Effector CD4-positive, alpha-beta T cell (primary cell): ENCODE measurements at regions not wholly inside any gene's neighbourhood (a gene's known extent, or its start where the extent isn't known, plus 50 kb on each side); places are given as distances from the start of the nearest gene placed in this dataset.

Experiments used
- DNase-seq: peaks from one replicate; pipeline ENCODE4 v3.0.0-alpha.2; 2020

DNA sequence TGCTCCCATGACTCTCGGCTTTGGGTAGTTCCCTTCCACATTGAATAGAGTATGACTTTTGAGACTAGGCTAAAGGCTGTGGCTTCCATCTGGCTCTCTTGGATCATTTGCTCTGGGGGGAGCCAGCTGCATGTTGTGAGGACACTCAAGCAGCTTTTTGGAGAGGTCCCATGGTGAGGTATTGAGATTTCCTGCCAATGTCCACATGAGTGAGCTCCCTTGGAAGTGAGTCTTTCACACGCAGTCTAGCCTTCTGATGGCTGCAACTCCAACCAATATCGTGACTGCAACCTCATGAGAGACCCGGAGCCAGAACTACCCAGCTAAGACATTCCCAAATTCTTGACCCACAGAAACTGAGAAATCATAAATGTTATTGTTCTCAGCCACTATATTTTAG is 127.7 kb upstream of the KAZN start:
- no peak for DNase-seq

DNA sequence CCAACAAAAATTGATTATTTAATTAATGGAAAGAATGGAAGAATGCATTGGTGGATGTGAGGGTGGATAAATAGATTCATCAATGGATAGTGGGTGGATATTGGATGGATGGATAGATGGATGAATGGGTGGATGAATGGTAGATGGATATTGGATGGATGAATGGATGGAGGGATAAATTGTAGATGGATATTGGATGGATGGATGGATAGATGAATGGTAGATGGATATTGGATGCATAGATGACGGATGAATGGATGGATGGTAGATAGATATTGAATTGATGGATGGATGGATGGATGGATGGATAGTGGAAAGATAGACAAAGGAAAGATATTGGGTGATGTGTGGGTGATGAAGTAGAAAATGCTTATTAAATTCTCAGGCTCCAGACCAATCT is 123.6 kb upstream of the KAZN start:
- DNase-seq = no peak

DNA sequence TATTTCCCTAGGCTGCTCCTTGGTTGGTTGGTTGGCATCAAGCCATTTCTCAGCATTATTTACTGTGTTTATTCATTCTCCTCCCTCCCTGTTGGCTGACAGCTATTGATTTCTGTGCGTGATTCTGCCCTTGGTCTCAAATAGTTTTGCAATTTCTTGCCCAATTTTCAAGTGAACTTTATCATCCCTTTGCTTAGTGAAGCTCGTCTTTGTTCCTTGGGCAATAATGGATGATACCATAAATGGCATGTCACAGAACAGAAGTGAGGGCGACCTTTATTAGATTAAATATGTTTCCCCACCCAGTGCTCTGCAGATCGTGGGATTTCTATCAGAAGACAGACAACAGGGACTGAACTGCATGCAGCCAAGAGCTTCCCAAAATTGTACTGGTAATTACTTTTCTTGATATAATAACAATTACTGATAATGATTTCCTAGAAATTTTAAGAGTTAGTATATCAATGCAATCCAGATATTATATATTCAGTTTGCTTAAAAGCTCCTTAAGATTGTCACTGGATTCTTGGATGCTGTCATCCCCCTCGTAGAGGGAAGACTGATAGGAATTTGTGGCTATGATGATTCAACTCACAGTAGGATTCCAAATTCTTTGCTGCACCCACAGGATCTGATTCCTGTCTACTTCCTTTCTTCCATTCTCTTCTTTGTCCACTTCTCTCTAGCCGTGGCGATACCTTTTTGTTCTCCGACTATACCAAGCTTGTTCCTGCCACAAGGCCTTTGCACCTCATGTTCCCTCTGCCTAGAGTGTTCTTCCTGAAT is 122.1 kb upstream of the KAZN start:
- no peak for DNase-seq

DNA sequence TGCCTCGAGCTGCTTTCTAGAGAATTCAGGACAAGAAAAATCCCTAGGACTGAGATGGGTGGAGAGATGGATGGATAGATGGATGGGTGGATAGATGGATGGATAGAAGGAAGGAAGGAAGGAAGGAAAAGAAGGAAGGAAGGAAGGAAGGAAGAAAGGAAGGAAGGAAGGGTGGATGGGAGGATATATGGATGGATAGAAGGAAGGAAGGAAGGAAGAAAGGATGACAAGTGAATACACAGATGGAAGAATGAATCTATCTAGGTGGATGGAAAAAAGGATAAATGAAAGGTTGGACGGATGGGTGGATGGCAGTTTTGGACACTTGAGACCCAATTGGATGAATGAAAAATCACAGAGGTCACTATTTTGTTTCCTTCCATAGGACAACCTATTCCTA is 120.4 kb upstream of the KAZN start:
- no peak for DNase-seq

DNA sequence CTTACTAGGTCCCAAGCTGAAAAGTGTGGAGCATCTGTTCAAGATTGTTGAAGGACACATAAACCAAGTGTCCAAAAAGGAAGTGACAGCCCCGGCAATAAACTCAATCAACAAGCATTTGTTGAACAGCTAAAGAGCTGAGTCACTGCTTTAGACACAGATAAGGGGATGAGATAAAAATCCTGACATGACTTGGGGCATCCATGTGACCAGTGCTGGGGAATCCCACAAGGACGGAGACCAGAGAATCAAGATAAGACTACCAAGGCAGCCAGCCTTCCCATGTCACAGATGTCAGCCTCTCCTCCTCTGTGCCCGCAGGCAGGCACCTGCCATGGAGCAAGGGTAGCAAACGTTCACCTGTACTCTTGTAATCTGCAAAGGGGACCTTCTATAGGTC is 118.6 kb upstream of the KAZN start:
- DNase-seq = no peak

DNA sequence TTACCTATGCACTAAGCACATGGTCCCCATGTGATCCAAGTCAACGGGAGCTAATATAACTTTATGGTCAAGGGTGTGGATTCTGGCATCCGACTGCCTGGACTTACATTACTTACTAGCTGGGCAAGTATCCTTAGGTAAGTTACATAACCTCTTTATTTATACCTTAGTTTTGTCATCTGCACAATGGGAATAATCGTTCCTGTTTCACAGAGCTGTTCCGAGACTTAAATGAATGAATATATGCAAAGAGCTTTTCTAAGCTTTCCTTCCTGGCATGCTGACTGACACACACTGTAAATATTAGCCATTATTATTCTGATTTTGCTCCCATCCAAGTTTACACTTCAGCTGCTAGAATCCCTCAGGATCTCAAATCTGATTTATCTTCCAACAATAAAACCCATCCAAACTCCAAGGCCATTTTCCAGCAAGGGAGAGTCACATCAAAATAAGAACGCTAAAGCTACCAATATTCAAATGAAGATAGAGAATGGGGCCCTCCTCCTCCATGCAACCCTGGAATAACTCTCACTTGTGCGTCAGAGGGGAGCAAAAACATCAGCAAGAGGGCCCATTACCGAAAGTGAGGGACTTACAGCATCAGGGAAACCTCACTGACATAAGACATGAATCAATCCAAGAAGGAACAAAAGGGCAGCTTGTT is 115.6 kb upstream of the KAZN start:
- no peak for DNase-seq

DNA sequence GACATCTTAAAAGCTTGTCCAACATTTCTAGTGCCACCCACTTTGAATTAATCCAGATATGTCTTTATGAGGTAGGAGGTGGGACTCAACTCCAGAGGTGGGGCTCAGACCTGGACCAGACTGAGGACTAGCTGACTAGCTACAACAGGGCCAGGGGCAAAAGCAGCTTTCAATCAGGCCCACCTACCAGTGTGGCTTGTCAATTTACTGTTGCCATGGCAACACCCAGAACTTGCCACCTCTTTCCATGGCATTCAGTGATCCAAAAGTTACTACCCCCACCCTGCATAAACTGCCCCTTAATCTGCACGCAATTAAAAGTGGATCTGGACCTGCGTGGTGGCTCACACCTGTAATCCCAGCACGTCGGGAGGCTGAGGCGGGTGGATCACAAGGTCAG is 113.2 kb upstream of the KAZN start:
- DNase-seq = no peak

DNA sequence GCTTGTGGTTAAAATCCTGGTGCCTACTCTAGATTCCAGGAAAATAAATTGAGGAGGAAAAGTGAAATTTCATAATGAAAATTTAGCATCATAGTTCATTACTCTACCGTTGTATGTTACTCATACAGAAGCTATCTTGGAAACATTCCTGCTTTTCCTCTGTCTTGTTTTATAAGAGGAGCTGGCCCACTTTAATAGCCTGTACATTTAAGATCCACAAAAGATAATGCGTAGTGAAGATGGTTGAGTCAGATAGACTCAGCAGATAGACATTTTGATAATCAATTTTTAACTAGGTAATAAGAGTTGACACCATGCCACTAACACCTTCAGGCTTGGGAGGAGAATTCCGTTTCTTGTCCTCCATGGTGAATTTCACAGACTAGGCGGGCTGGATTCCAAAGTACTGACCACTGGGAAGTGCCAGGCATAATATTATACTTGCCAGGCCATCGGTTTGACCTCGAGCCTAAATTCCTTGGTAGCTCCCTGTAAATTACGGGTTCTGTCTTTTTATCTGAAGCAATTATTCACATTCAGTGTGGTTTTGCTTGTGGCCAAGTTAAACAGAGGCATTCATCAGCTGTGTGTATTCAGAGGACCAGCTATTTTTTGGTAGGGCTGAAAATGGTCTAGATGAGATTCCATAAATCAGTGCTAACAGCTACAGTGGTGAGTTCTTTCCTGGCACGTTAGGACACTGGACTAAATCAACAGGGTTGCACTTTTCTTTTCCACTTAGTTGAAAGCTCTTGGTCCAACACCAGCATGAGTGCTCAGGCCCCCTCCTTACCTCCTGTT is 111.9 kb upstream of the KAZN start:
- DNase-seq = no peak

DNA sequence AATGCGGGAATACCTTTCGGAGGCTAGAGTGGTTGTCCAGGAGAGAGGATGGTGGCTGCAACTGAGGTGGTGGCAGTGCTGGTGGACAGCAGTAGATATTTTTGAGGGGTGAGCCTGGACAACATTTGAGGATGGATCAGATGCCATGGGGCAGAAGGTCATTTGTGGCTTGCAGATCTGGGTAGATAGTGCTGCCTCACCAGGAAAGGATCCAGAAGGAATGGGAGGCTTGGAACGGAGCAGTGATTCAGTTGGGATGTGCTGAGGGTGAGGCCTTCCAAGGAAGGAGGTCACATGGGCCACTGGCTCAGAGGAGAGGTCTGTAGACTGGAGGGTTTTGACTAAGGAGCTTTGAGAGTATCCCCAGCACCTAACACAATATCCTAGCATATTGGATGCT is 110.8 kb upstream of the KAZN start:
- no peak for DNase-seq

DNA sequence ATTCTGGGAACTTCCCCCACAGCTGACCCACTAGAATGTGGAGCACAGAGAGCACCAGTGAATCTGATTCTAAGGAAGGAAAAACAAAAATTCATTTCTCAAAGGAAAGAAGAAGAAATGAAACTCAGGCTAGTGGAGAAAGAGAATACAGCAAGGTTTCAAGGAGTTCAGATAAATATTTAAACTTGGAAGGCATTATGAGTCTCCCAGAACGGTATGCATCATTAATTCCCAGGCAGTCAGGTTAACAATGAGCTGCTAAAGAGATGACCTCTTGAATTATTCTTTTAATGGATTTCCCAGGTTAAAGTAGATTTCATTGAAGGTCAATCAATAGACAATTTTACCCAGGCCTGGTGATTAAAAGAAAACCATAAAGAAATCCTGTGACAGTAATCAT is 103.6 kb upstream of the KAZN start:
- DNase-seq = no peak

DNA sequence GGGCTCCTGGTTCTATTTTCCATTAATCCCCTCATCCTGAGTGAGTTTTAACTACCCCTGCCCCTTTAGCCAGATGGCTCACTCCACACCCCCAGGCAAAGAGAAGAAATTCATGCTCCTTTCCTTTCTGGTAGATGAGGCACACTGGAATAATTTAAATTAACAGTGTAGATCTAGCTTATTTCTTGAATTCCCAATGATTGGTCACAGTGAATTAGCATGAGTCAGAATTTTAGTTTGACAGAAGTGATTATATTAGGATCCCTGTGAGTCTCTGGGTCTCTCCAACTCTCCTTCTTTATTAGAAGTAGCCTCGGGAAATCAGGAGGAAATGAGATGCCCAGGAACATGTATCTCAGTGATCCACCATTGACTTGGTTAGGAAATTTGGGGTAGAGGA is 103.1 kb upstream of the KAZN start:
- no peak for DNase-seq

DNA sequence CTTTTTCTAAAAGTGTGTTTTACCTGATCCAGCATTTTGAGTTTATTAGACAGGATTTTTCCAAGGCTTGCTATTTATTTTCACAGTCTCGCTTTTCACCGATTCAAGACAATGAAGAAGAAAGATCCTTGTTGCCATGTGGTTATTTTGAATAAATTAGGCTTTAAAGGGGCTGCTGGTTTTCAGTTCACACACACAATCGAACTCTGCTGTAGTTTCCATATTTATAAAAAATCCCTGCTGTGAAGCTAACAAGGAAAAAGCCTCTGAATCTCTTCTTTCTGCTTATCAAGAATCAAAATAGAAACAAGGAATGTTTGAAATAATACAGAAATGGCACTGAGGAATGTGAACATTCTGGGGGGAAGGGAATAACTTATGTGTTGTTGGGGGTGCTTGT is 102.5 kb upstream of the KAZN start:
- no peak for DNase-seq

DNA sequence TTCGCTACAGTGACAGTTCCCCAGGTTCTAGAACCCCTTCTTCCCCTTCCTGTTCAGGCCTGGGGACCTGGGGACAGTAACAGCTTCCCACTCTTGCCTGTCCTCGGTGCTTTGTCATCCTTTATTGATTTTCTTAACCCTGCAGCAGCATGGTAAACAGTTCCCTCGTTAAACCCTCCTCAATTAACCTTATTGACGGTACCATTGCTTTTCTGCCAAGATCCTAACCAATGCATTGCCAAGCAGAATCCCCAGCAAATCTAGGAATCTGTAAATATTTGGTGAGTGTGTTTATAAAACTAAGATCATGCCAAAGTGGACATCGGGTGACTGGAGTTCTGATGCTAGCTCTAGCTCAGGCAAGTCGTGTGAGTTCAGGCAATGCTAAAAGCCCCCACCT is 99.6 kb upstream of the KAZN start:
- no peak for DNase-seq

DNA sequence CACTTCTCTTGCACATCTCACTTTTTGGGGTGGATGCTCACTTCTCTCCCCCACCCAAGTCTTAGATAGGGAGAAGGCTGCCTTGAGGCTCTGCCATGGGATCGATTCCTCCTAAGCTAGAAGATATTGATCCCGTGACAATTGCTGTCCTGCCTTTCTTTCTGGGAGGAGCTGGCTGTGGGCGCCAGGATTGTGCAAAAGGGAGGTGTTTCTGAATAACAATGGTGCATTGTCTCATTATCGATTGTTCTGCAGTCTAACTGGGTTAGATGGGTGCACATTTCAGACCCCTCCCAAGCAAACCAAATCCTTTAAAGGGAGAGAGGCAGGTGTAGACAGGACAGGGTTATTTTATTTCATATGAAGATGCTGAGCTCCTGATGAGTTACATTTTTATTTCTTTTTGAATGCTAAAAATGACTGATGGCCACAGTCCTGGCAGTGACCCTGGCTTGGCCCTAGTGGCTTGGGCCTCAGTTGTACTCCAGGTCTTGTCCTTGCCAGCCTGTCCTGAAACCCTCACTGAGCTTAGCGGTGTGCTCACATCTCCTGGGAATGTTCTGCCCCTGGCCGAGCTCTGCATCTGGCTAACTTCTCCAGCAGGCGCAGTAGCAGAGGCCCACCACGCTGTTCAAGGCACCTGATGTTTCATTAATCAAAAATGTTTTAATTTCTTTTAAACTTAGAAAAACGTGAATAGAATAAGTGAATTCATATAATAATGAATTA is 99.0 kb upstream of the KAZN start:
- DNase-seq = no peak

DNA sequence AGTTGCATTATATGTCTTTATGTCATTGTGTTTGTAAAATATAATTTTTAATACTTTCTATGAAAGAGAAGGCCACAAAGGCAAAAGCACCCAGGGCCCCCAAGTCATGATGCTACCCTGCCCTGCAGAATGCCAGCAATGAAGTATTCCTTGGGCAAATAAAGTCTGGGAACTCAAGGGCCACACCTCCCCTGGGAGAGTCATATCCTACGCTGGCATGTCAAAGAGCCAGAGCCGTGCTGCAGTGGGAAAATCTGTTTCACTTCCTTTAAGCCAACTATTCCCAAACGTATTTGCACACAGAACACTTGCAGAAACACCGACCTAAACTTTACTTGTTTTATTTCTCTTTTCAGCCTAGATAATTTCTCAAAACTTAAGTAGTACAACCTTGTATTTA is 98.4 kb upstream of the KAZN start:
- no peak for DNase-seq

DNA sequence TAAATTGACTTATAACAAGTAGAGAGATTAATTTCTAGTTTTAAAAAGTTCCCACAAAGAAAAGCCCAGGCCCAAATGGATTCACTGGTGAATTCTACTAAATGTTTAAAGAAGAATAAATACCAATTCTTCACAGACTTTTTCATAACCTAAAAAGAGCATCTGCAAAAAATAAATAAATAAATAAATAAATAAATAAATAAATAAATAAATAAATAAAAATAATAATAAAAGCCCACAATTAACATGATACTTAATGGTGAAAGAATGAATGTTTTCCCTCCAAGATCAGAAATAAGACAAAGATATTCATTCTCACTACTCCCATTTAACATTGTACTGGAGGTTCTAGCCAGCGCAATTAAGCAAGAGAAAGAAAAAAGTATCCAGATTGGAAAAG is 97.6 kb upstream of the KAZN start:
- DNase-seq = no peak

DNA sequence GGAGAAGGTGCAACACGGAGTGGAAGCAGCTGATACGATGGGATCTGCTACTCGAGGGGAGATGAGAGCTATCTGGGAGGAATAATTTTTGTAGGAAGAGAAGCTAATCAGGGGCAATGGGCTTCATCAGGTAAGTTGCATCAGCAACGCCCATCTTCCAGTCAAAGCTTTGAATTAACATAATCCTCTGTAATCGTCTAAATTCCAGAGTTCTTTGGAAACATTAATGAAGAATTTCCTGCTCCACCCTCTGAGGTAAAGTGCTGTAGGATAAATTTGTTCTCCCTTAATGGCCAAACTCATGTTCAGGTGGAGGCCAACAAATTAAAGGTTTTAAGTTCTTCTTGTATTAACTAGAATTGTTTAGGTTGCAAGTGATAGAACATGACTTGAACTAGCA is 94.0 kb upstream of the KAZN start:
- DNase-seq = no peak

DNA sequence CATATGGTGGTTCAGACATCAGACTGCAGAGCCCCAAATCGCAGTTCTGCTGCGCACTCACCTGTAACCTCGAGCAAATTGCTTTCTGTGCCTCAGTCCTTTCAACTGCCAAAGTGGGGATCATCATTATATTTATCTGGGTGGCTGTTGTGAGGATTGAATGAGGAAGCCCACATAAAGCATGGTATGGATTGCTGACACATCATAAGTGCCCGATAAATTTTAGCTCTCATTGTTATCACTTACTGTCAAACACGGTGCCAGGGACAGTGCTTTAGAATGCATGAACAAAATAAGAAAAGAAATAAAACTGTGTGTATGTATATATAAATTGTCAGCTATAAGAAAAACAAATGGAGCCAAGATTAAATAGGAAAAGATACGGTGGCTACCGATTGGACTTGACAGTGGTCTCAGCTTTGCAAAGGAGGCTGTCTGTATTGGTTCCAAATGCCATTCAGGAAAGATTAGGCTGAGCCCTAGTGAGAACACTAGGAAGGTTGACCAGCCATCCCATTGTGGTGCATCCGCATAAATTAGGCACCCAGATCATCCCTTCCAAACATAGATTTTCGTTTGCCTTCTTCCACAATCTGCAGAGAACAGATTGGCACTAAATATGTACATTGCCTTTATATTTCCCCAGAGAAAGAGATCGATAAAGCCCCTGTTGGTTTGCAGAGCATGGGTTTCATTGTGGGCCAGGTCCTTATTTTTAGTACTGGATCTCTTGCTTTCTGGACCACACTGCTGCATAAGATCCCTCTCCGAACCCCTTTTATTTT is 91.8 kb upstream of the KAZN start:
- no peak for DNase-seq

DNA sequence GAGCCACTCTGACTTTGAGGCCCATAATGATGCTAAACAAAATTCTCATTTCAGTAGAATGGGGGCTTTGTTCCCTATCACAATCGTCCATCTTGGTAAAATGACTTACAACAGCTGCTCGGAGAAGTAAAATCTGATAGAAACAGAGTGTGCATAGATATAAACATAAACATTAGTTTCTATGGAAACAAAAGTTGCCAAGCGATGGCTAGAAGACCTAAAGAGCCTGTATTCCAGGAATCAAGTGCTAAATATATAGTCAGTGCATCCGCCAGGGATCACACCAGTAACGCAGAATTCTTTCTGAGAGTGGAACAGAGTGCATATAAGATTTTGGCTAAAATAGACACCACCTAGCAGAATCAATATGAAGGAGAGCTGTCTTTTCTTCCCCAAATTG is 91.2 kb upstream of the KAZN start:
- DNase-seq = no peak

DNA sequence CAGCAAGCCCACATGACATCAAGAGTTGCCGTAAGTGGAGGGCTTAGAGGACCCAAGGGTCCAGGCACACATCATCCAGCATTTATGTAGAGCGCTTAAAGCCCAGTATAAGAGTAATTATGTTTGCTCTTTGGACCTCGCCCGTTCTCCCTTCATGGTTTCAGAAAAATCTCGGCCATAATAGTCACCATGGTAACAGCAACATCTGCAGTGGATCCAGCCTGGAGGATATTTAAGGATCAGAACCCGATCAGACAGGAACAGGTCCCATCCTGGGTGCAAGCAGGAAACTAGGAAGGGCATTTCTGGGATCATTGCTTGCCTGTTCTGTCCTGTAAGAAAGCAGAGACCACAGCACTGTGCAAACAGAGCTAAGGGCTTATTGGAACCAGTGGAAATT is 89.9 kb upstream of the KAZN start:
- DNase-seq = no peak

DNA sequence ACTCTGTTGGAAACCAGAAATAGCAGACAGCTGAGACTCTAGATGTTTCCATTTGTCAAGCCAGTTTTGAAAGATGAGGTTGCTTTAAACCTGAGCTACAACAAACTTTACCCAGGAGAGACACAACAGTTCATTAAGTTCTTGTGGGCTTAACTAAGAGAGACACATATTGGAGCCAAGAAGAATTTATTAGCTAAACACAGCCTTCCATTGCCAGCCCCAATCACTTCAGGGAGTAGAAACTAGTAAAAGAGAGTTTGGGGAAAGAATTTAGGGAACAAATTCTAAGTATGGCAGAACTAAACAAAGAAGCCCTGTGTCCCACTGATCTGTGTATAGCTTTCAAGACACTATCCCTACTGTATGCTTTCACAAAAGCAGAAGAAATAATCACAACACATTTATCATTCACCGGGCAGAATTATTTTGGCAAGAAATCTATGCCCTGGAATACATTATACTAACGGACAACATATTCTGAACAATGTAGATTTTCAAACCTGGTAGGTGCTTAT is 87.3 kb upstream of the KAZN start:
- DNase-seq = no peak
